CD14-positive monocyte (primary cell): ENCODE measurements at regions not wholly inside any gene's neighbourhood (a gene's known extent, or its start where the extent isn't known, plus 50 kb on each side); places are given as distances from the start of the nearest gene placed in this dataset.

Experiments used
- DNase-seq, 3 donors: peaks; one replicate each; pipeline ENCODE4 v3.0.0-alpha.2; 2011 to 2022
- H2AFZ ChIP-seq: 2 replicates; pipeline ENCODE4 v1.6.0; 2012; ENCODE audit warnings: mild to moderate bottlenecking, low read depth, low read length, inconsistent platforms; ENCODE audit not compliant: insufficient read depth, poor library complexity, severe bottlenecking
- H3K27ac ChIP-seq, 2 donors: 1 replicate in 1 of 2; 2 replicates in 1 of 2; pipeline ENCODE4 v1.5.1; 2012 to 2013; ENCODE audit warnings: low read length in 2 of 2, control low read depth in 1 of 2, inconsistent platforms in 1 of 2, low read depth in 1 of 2, mild to moderate bottlenecking in 1 of 2
- H3K27me3 ChIP-seq, 2 donors: one replicate each; pipeline versions ENCODE4 v1.6.0 to v1.6.1; 2011 to 2013; ENCODE audit warnings: low read length in 2 of 2; ENCODE audit not compliant: control insufficient read depth in 2 of 2, insufficient read depth in 2 of 2
- H3K36me3 ChIP-seq, 2 donors: replicated peaks in 1 of 2; 1 replicate in 1 of 2; 2 replicates in 1 of 2; pipeline versions ENCODE4 v1.5.1 to v1.6.1; 2012 to 2013; ENCODE audit warnings: low read length in 2 of 2, control low read depth in 1 of 2, inconsistent platforms in 1 of 2, mild to moderate bottlenecking in 1 of 2; ENCODE audit not compliant: insufficient read depth in 2 of 2, control insufficient read depth in 1 of 2
- H3K4me1 ChIP-seq, 2 donors: 1 replicate in 1 of 2; 2 replicates in 1 of 2; pipeline versions ENCODE4 v1.5.1 to v1.6.1; 2012 to 2013; ENCODE audit warnings: low read length in 2 of 2, control low read depth in 1 of 2, inconsistent platforms in 1 of 2, mild to moderate bottlenecking in 1 of 2, moderate library complexity in 1 of 2; ENCODE audit not compliant: insufficient read depth in 2 of 2, control insufficient read depth in 1 of 2
- H3K4me2 ChIP-seq: replicated peaks from 2 replicates; pipeline ENCODE3; 2012; ENCODE audit warnings: low read length, moderate library complexity, mild to moderate bottlenecking; ENCODE audit not compliant: poor library complexity, severe bottlenecking; ENCODE audit errors: extremely low read depth
- H3K4me3 ChIP-seq, 3 experiments: fragments of 200-600 bp in 1 of 3; sonication (generic) in 1 of 3; replicated peaks in 1 of 3; 1 replicate in 2 of 3; 2 replicates in 1 of 3; pipeline ENCODE4 v1.5.1; 2011 to 2013; ENCODE audit warnings: low read length in 3 of 3, mild to moderate bottlenecking in 3 of 3, control low read depth in 2 of 3, low read depth in 2 of 3, inconsistent platforms in 1 of 3, moderate library complexity in 1 of 3
- H3K79me2 ChIP-seq: 2 replicates; pipeline ENCODE4 v1.6.0; 2012; ENCODE audit warnings: mild to moderate bottlenecking, control low read depth, inconsistent platforms, low read length, moderate library complexity; ENCODE audit not compliant: insufficient read depth
- H3K9ac ChIP-seq: 2 replicates; pipeline ENCODE4 v1.6.0; 2017; ENCODE audit warnings: low read length, mild to moderate bottlenecking; ENCODE audit not compliant: insufficient read depth, poor library complexity, severe bottlenecking
- H3K9me3 ChIP-seq, 2 donors: replicated peaks in 1 of 2; 1 replicate in 1 of 2; 2 replicates in 1 of 2; pipeline versions ENCODE4 v1.5.1 to v1.6.1; 2012 to 2013; ENCODE audit warnings: low read length in 2 of 2, control low read depth in 1 of 2; ENCODE audit not compliant: control insufficient read depth in 1 of 2, insufficient read depth in 1 of 2
- H4K20me1 ChIP-seq: 2 replicates; pipeline ENCODE4 v1.6.0; 2012; ENCODE audit warnings: mild to moderate bottlenecking, low read length, control low read depth, moderate library complexity; ENCODE audit not compliant: insufficient read depth
- H3K27ac Mint-ChIP-seq, 7 donors: one replicate each; pipeline ENCODE4 v1.8.0; 2020; ENCODE audit warnings: mild to moderate bottlenecking in 7 of 7, mixed read lengths in 7 of 7, moderate library complexity in 6 of 7, inconsistent platforms in 2 of 7
- H3K27me3 Mint-ChIP-seq, 3 donors: one replicate each; pipeline ENCODE4 v1.8.0; 2021 to 2022; ENCODE audit warnings: low read depth in 3 of 3, mild to moderate bottlenecking in 3 of 3, mixed read lengths in 3 of 3, moderate library complexity in 3 of 3, inconsistent platforms in 1 of 3
- H3K36me3 Mint-ChIP-seq, 2 donors: one replicate each; pipeline ENCODE4 v1.8.0; 2020; ENCODE audit warnings: mixed read lengths in 2 of 2, inconsistent platforms in 1 of 2, mild to moderate bottlenecking in 1 of 2
- H3K4me1 Mint-ChIP-seq: one replicate; pipeline ENCODE4 v1.8.0; 2020; ENCODE audit warnings: mild to moderate bottlenecking, mixed read lengths
- H3K4me3 Mint-ChIP-seq, 2 donors: one replicate each; pipeline ENCODE4 v1.8.0; 2020; ENCODE audit warnings: mild to moderate bottlenecking in 2 of 2, mixed read lengths in 2 of 2, moderate library complexity in 1 of 2
- H3K9me3 Mint-ChIP-seq, 7 donors: one replicate each; pipeline ENCODE4 v1.8.0; 2020 to 2022; ENCODE audit warnings: mixed read lengths in 7 of 7, mild to moderate bottlenecking in 6 of 7, moderate library complexity in 6 of 7, inconsistent platforms in 2 of 7
- WGBS: methylation state at CpG from one replicate; pipeline ENCODE4 v1.1.5; 2013; ENCODE audit warnings: missing lambda C conversion rate; ENCODE audit not compliant: insufficient coverage; 5-methylcytosine and 5-hydroxymethylcytosine counted together
- intact Hi-C, 2 donors: fragments of 100-400 bp; cut with micrococcal nuclease; formaldehyde crosslinking; loops; one replicate each; pipeline versions ENCODE4 v1.15.0 to v1.15.1; 2023
- TF ChIP-seq, protein P1 (sequence below): fragments of 200-600 bp; IDR thresholded peaks from one replicate; pipeline ENCODE4 v1.8.0; 2022; ENCODE audit warnings: antibody characterized with exemption, mild to moderate bottlenecking

DNA sequence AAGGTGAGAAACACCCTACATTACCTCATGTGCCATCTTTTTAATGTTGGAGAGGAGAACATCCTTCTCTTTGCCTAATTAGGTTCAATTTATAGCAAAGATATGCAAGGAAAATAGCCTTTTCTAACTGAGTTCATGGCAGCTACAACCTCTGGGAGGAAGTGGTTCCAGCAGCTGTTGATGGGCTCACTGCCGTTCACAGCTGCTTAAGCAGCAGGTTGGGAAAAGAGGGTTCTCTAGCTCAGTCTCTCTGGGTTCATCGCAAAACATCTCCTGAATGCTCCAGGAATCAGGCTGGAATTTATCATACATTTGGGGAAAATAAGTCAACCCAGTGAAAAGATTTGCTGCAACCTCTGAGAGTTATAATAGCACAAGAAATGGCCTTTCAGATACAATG is 115.1 kb downstream of the UNC5CL start:
- no peaks in the 10 kb centered on the region for H3K36me3 Mint-ChIP-seq
- Histone ChIP-seq H2AFZ (no peak overlapping the region), H3K4me3 (no peak overlapping the region), H3K4me1 (no peaks in the 10 kb centered on the region), H3K4me2 (no peak overlapping the region), H3K9me3 (no peaks in the 10 kb centered on the region), H3K27me3 (peaks cover 0 to 2% of the 10 kb centered on the region in 2 donors), H3K27ac (no peak overlapping the region), H3K9ac (no peak overlapping the region), H3K79me2 (no peaks in the 10 kb centered on the region), H3K36me3 (no peaks in the 10 kb centered on the region), H4K20me1 (no peaks in the 10 kb centered on the region)
- peaks cover 2 to 7% (median 5%) of the 10 kb centered on the region in 3 donors for H3K27me3 Mint-ChIP-seq
- TF ChIP-seq, protein P1, sequence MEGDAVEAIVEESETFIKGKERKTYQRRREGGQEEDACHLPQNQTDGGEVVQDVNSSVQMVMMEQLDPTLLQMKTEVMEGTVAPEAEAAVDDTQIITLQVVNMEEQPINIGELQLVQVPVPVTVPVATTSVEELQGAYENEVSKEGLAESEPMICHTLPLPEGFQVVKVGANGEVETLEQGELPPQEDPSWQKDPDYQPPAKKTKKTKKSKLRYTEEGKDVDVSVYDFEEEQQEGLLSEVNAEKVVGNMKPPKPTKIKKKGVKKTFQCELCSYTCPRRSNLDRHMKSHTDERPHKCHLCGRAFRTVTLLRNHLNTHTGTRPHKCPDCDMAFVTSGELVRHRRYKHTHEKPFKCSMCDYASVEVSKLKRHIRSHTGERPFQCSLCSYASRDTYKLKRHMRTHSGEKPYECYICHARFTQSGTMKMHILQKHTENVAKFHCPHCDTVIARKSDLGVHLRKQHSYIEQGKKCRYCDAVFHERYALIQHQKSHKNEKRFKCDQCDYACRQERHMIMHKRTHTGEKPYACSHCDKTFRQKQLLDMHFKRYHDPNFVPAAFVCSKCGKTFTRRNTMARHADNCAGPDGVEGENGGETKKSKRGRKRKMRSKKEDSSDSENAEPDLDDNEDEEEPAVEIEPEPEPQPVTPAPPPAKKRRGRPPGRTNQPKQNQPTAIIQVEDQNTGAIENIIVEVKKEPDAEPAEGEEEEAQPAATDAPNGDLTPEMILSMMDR: no peak
- 0% methylated on average over 1 of the region's 2 CpGs for WGBS
- intact Hi-C loops: no loop called here
- H3K9me3 Mint-ChIP-seq: peaks cover 0 to 1% (median 0%) of the 10 kb centered on the region in 7 donors
- no peak for DNase-seq
- no peaks in the 10 kb centered on the region for H3K4me1 Mint-ChIP-seq
- no peak overlapping the region for H3K4me3 Mint-ChIP-seq
- H3K27ac Mint-ChIP-seq: no peak overlapping the region

DNA sequence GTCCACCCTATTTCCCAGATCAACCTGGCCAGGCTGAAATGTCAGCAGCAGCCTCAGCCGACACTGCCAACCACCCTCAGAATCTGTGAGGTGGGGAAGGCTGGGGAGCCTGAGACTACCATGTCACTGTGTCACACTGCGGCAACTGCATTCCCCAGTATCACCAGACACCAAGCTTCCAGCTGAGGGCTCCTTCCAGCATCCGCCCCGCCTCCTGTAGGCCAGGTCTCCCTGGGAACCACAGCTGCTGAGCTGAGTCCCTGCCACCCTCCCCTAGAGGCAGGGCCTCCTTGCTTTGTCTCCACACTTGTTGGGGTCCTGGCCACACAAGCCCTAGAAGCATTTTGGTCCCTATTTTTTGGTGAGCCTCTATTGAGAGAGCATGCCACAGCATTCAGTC is 115.7 kb downstream of the UNC5CL start:
- no peak overlapping the region for H3K4me2 ChIP-seq
- H3K4me1 ChIP-seq: no peaks in the 10 kb centered on the region
- intact Hi-C loops: no loop called here
- 100% methylated on average over 3 of the region's 4 CpGs for WGBS
- H3K36me3 ChIP-seq: no peaks in the 10 kb centered on the region
- H3K4me3 ChIP-seq: no peak overlapping the region
- Mint-ChIP-seq H3K4me3 (no peak overlapping the region), H3K36me3 (no peaks in the 10 kb centered on the region), H3K9me3 (peaks cover 0 to 1% (median 0%) of the 10 kb centered on the region in 7 donors), H3K27me3 (peaks cover 2 to 7% (median 6%) of the 10 kb centered on the region in 3 donors), H3K27ac (no peak overlapping the region), H3K4me1 (no peaks in the 10 kb centered on the region)
- no peak overlapping the region for H2AFZ ChIP-seq
- H3K27ac ChIP-seq: no peak overlapping the region
- peaks cover 0 to 2% of the 10 kb centered on the region in 2 donors for H3K27me3 ChIP-seq
- no peaks in the 10 kb centered on the region for H4K20me1 ChIP-seq
- H3K9ac ChIP-seq: no peak overlapping the region
- TF ChIP-seq, protein P1: no peak
- H3K79me2 ChIP-seq: no peaks in the 10 kb centered on the region
- no peak for DNase-seq
- no peaks in the 10 kb centered on the region for H3K9me3 ChIP-seq
